ENCODE measurements at regions not wholly inside any gene's neighbourhood (a gene's known extent, or its start where the extent isn't known, plus 50 kb on each side); places are given as distances from the start of the nearest gene placed in this dataset.

DNA sequence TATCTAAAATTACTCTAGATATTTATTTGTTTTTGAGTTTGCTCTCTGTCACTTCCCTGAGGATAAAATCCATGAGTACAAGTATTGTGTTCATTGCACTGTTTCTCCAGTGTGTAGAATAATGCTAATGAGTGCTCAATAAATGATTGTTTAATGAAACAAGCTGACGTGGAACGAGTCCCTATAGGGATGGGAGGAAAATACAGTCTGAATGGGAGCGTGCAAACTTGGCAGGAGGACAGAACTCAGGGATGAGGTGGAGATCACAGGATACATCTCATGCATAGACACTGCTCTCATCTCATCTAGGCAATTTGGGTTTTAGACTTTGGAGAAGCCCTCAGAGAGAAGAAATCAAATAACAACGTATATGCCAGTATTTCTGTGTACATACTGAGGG lies 58.4 kb upstream of the ZC3H12C start:
- 25% methylated on average over 4 of the region's 4 CpGs for WGBS (ENCODE audit: low lambda C conversion rate)
- POLR2A ChIA-PET, result no interaction called here
- Histone ChIP-seq H3K9me3 (no peaks in the 10 kb centered on the region), H3K9ac (no peak overlapping the region), H4K20me1 (ENCODE audit: insufficient read depth) (no peaks in the 10 kb centered on the region), H3K4me2 (no peak overlapping the region), H3K27ac (ENCODE audit: low read depth in 2 of 2, low read length in 1 of 2) (no peak overlapping the region), H3K79me2 (ENCODE audit: insufficient read depth) (no peaks in the 10 kb centered on the region), H3K27me3 (ENCODE audit: insufficient read depth) (no peaks in the 10 kb centered on the region; the same call in 1 of the 2 replicates), H2AFZ (ENCODE audit: low read depth) (no peak overlapping the region), H3K4me3 (ENCODE audit: low read depth in 2 of 2, low read length in 1 of 2) (no peak overlapping the region), H3K36me3 (replicated peaks in 1 of 2; ENCODE audit: control insufficient read depth in 1 of 2, insufficient read depth in 2 of 2, low read length in 1 of 2) (no peaks in the 10 kb centered on the region), H3F3A (replicated peaks; ENCODE audit: insufficient read depth) (no peaks in the 10 kb centered on the region), H3K4me1 (ENCODE audit: control insufficient read depth in 1 of 2, insufficient read depth in 2 of 2, low read depth in 1 of 2, low read length in 1 of 2) (no peaks in the 10 kb centered on the region), H3K9me2 (no peaks in the 10 kb centered on the region)
- TF ChIP-seq, protein P1, sequence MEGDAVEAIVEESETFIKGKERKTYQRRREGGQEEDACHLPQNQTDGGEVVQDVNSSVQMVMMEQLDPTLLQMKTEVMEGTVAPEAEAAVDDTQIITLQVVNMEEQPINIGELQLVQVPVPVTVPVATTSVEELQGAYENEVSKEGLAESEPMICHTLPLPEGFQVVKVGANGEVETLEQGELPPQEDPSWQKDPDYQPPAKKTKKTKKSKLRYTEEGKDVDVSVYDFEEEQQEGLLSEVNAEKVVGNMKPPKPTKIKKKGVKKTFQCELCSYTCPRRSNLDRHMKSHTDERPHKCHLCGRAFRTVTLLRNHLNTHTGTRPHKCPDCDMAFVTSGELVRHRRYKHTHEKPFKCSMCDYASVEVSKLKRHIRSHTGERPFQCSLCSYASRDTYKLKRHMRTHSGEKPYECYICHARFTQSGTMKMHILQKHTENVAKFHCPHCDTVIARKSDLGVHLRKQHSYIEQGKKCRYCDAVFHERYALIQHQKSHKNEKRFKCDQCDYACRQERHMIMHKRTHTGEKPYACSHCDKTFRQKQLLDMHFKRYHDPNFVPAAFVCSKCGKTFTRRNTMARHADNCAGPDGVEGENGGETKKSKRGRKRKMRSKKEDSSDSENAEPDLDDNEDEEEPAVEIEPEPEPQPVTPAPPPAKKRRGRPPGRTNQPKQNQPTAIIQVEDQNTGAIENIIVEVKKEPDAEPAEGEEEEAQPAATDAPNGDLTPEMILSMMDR (IDR thresholded peaks at IDR 0.05), result no peak
- CTCF ChIA-PET, result no interaction called here
- DNase-seq, result no peak

DNA sequence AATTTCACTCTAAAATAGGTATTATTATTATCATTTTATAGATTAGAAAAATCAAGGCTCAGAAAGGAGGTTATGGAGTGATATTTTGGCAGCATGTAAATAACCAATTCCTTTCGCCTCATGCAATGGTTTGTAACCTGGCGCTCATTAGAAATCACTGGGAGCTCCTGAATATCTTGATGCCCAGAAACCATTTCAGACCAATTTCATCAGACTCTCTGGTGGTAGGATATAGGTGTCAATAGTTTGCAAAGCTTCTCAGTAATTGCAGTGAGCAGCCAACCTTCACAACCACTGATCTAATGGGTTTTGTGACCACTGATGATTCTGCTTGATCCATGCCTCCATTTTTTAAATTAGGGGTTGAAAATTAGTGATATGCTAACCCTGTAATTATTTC lies 57.8 kb upstream of the ZC3H12C start:
- H3K4me3 ChIP-seq (ENCODE audit: low read depth in 2 of 2, low read length in 1 of 2), result no peak overlapping the region
- H3K79me2 ChIP-seq (ENCODE audit: insufficient read depth), result no peaks in the 10 kb centered on the region
- H3K9me3 ChIP-seq, result no peaks in the 10 kb centered on the region
- no peaks in the 10 kb centered on the region; the same call in 1 of the 2 replicates for H3K27me3 ChIP-seq (ENCODE audit: insufficient read depth)
- ChIA-PET POLR2A (no interaction called here), CTCF (no interaction called here)
- TF ChIP-seq EP300 (IDR thresholded peaks at IDR 0.05; ENCODE audit: borderline replicate concordance in 1 of 2, low read depth in 1 of 2, low read length in 1 of 2) (no peak), JUND (IDR thresholded peaks at IDR 0.05) (no peak)
- TF ChIP-seq, protein P2, sequence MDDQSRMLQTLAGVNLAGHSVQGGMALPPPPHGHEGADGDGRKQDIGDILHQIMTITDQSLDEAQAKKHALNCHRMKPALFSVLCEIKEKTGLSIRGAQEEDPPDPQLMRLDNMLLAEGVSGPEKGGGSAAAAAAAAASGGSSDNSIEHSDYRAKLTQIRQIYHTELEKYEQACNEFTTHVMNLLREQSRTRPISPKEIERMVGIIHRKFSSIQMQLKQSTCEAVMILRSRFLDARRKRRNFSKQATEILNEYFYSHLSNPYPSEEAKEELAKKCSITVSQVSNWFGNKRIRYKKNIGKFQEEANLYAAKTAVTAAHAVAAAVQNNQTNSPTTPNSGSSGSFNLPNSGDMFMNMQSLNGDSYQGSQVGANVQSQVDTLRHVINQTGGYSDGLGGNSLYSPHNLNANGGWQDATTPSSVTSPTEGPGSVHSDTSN (IDR thresholded peaks at IDR 0.05), result no peak
- no peaks in the 10 kb centered on the region for H3K36me3 ChIP-seq (replicated peaks in 1 of 2; ENCODE audit: control insufficient read depth in 1 of 2, insufficient read depth in 2 of 2, low read length in 1 of 2)
- no peak overlapping the region for H3K9ac ChIP-seq
- DNase-seq, result no peak
- H2AFZ ChIP-seq (ENCODE audit: low read depth), result no peak overlapping the region
- no peaks in the 10 kb centered on the region for H3K4me1 ChIP-seq (ENCODE audit: control insufficient read depth in 1 of 2, insufficient read depth in 2 of 2, low read depth in 1 of 2, low read length in 1 of 2)
- no peaks in the 10 kb centered on the region for H3F3A ChIP-seq (replicated peaks; ENCODE audit: insufficient read depth)
- 52% methylated on average over 2 of the region's 2 CpGs for WGBS (ENCODE audit: low lambda C conversion rate)
- no peaks in the 10 kb centered on the region for H3K9me2 ChIP-seq
- no peaks in the 10 kb centered on the region for H4K20me1 ChIP-seq (ENCODE audit: insufficient read depth)
- no peak overlapping the region for H3K27ac ChIP-seq (ENCODE audit: low read depth in 2 of 2, low read length in 1 of 2)
- no peak overlapping the region for H3K4me2 ChIP-seq

DNA sequence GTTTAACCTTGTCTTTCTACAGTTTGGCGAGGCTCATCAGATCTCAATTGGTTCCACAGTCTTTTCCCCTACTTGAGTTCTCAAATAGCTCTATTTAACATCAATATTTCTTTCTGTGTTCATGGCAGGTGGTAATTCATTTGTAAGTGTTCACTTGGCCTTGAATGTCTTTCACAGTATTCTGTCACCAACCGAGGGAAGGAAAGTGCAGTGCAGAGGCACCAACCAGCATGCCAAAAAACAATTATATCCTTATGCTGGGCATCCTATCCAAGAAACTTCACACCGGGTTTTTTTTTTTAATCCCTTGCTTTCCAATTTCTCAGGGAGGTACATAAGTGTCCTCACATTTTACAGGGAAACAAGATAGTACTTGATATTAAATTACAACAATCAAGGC lies 55.0 kb upstream of the ZC3H12C start:
- H3K4me3 ChIP-seq (ENCODE audit: low read depth in 2 of 2, low read length in 1 of 2), result no peak overlapping the region
- H2AFZ ChIP-seq (ENCODE audit: low read depth), result no peak overlapping the region
- H3K27me3 ChIP-seq (ENCODE audit: insufficient read depth), result no peaks in the 10 kb centered on the region; the same call in 1 of the 2 replicates
- POLR2A ChIA-PET, result interaction anchor here (0.6 kb wide), 1 partner anchor 88 kb away, joined by 5 read pairs; no protein-coding TSS in a partner anchor
- H3K36me3 ChIP-seq (replicated peaks in 1 of 2; ENCODE audit: control insufficient read depth in 1 of 2, insufficient read depth in 2 of 2, low read length in 1 of 2), result no peaks in the 10 kb centered on the region
- H3K9me2 ChIP-seq, result no peaks in the 10 kb centered on the region
- no peaks in the 10 kb centered on the region for H3F3A ChIP-seq (replicated peaks; ENCODE audit: insufficient read depth)
- no peak overlapping the region for H3K9ac ChIP-seq
- H3K27ac ChIP-seq (ENCODE audit: low read depth in 2 of 2, low read length in 1 of 2), result no peak overlapping the region
- CTCF ChIA-PET, result no interaction called here
- no peaks in the 10 kb centered on the region for H4K20me1 ChIP-seq (ENCODE audit: insufficient read depth)
- no peaks in the 10 kb centered on the region for H3K4me1 ChIP-seq (ENCODE audit: control insufficient read depth in 1 of 2, insufficient read depth in 2 of 2, low read depth in 1 of 2, low read length in 1 of 2)
- no peaks in the 10 kb centered on the region for H3K9me3 ChIP-seq
- H3K79me2 ChIP-seq (ENCODE audit: insufficient read depth), result no peaks in the 10 kb centered on the region
- H3K4me2 ChIP-seq, result no peak overlapping the region
- no peak for DNase-seq
- 26% methylated on average over 3 of the region's 3 CpGs for WGBS (ENCODE audit: low lambda C conversion rate)
- TF ChIP-seq RCOR1 (IDR thresholded peaks at IDR 0.05; ENCODE audit: low read length) (no peak), YY1 (IDR thresholded peaks at IDR 0.05; ENCODE audit: low read depth) (no peak), FOXJ3 (CRISPR knock-in tag; IDR thresholded peaks at IDR 0.05) (no peak), RXRA (IDR thresholded peaks at IDR 0.05; ENCODE audit: borderline replicate concordance, low read depth) (no peak), JUND (IDR thresholded peaks at IDR 0.05) (no peak)
- TF ChIP-seq, protein P3, sequence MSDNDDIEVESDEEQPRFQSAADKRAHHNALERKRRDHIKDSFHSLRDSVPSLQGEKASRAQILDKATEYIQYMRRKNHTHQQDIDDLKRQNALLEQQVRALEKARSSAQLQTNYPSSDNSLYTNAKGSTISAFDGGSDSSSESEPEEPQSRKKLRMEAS (IDR thresholded peaks at IDR 0.05; ENCODE audit: low read depth), result no peak
- TF ChIP-seq, protein P1 (IDR thresholded peaks at IDR 0.05), result no peak
- TF ChIP-seq, protein P4, sequence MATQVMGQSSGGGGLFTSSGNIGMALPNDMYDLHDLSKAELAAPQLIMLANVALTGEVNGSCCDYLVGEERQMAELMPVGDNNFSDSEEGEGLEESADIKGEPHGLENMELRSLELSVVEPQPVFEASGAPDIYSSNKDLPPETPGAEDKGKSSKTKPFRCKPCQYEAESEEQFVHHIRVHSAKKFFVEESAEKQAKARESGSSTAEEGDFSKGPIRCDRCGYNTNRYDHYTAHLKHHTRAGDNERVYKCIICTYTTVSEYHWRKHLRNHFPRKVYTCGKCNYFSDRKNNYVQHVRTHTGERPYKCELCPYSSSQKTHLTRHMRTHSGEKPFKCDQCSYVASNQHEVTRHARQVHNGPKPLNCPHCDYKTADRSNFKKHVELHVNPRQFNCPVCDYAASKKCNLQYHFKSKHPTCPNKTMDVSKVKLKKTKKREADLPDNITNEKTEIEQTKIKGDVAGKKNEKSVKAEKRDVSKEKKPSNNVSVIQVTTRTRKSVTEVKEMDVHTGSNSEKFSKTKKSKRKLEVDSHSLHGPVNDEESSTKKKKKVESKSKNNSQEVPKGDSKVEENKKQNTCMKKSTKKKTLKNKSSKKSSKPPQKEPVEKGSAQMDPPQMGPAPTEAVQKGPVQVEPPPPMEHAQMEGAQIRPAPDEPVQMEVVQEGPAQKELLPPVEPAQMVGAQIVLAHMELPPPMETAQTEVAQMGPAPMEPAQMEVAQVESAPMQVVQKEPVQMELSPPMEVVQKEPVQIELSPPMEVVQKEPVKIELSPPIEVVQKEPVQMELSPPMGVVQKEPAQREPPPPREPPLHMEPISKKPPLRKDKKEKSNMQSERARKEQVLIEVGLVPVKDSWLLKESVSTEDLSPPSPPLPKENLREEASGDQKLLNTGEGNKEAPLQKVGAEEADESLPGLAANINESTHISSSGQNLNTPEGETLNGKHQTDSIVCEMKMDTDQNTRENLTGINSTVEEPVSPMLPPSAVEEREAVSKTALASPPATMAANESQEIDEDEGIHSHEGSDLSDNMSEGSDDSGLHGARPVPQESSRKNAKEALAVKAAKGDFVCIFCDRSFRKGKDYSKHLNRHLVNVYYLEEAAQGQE (IDR thresholded peaks at IDR 0.05; ENCODE audit: low read depth, low read length), result no peak
- TF ChIP-seq, protein P5, sequence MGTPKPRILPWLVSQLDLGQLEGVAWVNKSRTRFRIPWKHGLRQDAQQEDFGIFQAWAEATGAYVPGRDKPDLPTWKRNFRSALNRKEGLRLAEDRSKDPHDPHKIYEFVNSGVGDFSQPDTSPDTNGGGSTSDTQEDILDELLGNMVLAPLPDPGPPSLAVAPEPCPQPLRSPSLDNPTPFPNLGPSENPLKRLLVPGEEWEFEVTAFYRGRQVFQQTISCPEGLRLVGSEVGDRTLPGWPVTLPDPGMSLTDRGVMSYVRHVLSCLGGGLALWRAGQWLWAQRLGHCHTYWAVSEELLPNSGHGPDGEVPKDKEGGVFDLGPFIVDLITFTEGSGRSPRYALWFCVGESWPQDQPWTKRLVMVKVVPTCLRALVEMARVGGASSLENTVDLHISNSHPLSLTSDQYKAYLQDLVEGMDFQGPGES (IDR thresholded peaks at IDR 0.05; ENCODE audit: low read depth, low read length), result no peak

All from SK-N-SH (cell line).